OCI-LY3 (cell line): ENCODE measurements at regions not wholly inside any gene's neighbourhood (a gene's known extent, or its start where the extent isn't known, plus 50 kb on each side); places are given as distances from the start of the nearest gene placed in this dataset.

ENCODE experiments used
- CTCF ChIP-seq: fragments of 200-600, 300-600 bp; sonication (generic); IDR thresholded peaks from 2 replicates; pipeline ENCODE4 v1.5.1; 2014; ENCODE audit warnings: antibody characterized with exemption, low read length, low read depth
- EZH2phosphoT487 ChIP-seq: fragments of 200-600 bp; shearing (Covaris generic); IDR thresholded peaks from 2 replicates; pipeline ENCODE4 v1.6.1; 2018; ENCODE audit warnings: antibody characterized with exemption, mixed run types, low read depth

GRCh38 chr10:10777723-10778122 lies 239.9 kb upstream of the CELF2 start:
- TF ChIP-seq CTCF, result no peak
- no peak for TF ChIP-seq EZH2phosphoT487
